GM21381 (cell line): ENCODE measurements at regions not wholly inside any gene's neighbourhood (a gene's known extent, or its start where the extent isn't known, plus 50 kb on each side); places are given as distances from the start of the nearest gene placed in this dataset.
"Not testable (repeated sequence)": the region's sequence is repeated elsewhere in the genome, so short reads cannot be mapped to it uniquely, and the experiment has no call there.

Experiments
- ATAC-seq: cut with Tn5 transposase; IDR thresholded peaks from one replicate; pipeline ENCODE4 v1.9.1; 2021; ENCODE audit warnings: mild to moderate bottlenecking, moderate library complexity; ENCODE audit not compliant: unreplicated experiment

DNA sequence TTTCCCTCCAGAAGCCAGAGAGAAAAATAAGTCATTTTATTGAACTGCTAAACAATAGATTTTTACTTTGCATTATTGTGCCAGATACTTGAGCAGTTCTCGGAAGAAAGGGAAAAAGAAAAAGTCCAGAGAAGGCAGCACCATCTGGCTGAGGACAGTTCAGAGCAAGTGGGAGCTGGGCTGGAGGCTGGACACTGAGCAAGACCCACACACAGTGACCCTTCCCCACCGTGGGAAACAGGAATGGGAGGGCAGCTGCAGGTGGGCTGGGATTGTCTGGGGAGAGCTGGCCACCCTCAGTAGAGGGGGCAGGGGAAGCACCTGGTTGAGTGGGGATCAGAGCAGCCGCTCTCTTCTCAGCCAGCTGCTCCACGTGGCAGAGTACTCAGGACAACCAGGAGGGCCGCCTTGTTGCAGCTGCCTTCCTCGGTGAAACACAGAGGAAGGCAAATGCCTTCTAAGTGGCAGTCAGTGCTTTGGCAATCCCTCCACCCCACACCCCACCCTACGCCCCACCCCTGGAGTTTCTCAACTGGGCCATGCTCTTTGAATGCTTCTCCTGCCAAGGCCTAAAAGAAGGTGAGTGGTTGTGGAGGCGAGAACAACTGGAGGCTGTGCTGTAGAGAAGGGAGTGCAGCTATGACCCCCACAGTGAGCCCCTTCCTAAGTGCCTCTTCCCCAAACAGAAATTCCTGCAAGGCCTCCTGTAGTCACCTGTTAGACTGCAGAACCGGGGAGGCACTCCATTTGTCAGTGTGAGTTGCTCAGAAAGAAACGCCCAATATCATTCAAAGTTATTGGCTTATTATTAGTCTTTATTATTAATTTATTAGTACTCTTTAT, 179.3 kb downstream of the ZIC5 start:
- ATAC-seq: no peak

DNA sequence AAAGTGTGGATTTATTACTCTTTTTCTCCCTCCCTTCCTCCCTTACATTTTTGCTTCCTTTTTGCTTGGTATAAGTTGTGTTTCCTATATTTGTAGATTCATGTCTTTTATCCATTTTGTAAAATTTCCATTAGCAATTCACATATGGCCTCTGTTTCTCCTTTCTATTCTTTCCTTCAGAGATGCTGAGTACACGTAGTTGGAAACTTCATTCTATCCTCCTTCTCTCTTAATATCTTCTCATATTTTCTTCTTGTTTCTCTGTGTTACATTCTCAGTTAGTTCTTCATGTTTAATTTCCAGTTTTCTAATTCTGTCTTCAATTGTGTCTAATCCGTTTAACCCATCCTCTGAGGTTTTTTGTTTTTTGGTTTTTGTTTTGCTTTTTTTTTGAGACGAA, 188.9 kb downstream of the ZIC5 start:
- no peak for ATAC-seq

DNA sequence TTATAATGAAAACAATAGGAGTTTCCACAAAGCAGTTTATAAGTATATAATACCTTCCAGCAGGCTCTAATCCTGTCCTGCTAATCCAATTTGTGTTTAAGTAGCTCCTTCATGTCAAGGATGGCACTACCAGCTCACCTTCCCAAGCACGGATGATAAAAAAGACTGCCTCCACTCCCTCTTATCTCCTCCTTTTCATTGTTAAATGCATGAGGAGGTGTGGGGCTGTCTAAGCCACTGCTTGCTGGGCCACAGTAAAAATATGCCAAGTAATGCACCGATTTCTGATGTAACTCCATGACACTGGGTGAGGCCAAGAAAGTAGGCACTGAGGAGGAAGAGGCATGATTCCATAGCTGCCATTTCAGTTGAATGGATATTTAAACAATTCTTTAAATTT, 193.1 kb downstream of the ZIC5 start:
- no peak for ATAC-seq

DNA sequence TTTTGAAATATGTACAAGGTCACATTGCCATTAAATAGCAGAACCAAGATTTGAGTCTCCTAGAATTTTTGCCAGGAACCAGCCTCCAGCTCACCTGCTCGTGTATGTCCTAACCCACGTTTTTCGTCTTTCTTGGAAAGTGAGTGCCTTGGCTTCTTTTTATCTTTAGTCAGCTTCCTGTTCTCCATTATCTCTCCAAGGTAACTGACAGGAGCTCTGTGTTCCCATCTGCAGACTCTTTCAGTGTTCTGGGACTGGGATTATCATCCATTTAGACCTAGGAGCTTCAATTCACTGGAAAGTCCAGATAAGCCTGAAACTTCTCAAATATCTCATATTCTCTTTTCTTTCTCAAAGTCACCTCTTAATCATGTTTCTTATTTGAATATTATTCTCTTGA, 193.7 kb downstream of the ZIC5 start:
- no peak for ATAC-seq

DNA sequence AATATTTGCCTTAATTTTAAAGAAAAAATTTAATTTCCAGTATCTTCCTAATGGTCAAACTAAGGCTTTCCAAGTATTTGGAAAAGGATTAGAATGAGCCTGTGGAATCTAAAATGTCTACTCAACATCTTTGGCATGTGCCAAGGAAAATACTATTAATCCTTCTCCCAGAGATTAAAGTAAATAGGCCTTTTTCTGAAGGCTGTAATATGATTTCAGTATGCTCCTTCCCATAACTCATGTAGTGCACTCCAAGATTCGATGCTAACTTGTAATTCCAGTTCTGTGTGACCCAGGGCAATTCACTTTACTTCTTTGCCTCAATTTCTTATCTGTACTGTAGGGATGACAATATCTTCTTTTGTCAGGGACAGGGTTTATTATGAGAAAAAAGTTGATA, 196.9 kb downstream of the ZIC5 start:
- no peak for ATAC-seq

DNA sequence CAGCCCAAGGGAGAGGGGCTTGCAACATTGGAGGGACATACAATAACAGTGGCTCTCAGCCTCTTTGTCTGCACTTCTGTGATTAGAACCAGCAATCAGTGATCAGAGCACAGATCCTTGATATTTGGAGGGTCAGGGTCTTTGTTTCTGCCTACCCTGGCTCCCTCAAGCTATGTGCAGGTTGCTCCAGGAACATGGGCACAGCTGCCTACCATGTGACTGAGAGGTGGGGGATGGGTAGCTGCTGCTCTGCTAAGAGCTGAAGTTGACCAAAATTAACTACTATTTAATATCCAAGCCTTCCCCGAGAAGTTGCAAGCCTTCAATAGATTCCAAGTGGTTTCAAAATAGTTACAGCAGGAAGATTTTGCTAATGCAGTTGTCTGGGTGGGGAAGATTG, 202.6 kb downstream of the ZIC5 start:
- ATAC-seq: no peak

DNA sequence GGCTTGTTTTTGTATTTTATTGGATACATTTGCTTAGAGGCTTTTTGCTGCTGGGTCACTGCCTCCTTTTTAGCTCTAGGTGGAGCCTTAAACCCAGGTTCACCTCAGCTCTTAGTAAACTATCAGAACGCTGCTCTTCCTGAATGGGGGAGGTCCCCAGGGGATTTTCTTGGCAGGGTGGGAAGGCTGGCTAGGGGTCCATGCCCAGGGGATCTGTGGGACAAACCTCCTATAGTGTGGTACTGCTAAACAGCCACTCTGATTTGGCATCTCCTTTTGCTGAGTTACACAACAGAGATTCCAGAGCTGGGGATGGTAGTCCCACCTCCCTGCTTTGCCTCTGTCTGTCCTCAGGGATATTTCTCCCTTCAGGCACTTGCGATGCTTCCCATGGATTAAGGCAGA, 204.9 kb downstream of the ZIC5 start:
- ATAC-seq: no peak

DNA sequence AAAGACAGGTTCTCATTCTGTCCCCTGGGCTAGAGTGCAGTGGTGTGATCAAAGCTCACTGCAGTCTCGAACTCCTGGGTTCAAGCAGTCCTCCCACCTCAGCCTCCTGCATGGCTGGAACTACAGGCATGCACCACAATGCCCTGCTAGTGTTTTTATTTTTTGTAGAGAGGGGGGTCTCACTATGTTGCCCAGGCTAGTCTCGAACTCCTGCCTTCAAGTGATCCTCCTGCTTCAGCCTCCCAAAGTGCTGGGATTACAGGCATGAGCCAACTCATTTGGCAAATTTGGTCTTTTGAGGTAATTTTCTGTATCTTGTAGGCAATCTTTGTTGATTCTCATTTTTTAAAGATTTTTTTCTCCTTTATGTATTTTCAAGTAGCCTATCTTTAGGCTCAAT, 205.7 kb downstream of the ZIC5 start:
- no peak for ATAC-seq

DNA sequence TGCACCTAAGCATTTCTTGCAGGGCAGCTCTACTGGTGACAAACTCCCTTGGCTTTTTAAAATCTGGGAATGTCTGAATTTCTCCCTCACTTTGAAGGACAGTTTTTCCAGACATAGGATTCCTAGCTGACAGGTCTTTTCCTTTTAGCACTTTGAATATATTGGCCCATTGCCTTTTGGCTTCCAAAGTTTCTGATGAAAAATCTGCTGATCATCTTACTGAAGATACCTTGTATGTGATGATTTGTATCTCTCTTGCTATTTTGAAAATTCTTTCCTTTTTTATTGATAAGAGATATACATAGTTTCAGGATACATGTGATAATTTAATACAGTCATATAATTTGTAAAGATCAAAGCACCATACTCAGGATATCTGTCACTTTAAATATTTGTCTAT, 211.1 kb downstream of the ZIC5 start:
- no peak for ATAC-seq

DNA sequence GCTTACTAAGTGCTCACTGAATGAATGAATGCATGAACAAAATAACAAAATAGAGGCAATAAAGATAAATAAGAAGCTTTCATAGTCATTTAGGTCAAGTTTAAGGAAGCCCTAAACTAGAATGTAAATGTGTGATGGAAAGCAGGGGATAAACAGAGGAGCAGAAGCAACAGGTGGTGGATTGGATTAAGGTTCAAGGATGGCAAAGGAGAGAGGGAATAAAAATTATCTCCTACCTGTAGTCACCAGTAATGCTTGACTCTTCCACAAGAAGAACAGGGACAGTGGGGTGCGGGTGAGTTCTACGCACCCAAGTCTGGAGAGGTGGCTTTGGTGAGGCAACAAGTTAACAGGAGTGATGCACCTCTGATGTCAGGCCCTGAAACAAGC, 212.4 kb downstream of the ZIC5 start:
- ATAC-seq: no peak

DNA sequence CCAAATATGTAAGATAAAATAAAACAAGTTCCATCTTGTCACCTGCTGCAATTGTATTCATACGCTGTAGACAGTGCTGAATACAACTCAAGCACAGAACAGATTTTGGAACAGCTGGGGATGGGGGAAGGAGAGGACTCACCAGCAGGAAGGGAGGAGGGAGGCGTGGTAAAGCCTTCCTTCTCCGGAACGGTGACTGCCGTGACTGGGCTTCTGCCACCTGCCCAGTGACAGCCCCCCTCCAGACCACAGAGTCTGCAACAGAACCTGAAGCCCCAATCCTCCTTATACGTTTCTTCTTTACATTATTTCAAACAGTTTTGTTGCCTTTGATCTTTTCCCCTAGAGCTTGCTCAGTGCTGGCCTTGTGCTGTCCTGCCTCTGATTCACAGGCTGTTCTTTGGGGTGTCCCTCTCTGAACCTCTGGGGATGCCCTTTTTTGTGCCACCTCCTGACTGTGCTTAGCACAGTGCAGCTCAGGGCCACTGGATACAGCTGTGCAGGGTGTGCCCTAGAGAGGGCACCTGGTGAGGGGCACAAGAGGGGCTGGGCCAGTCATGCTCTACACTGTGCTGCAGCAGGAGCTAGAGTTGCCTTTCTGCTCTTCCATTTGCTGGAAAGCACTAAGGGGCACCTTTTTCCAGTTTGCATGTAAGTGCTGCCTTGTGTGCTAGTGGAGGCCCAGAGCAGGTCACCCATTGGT, 213.0 kb downstream of the ZIC5 start:
- no peak for ATAC-seq

DNA sequence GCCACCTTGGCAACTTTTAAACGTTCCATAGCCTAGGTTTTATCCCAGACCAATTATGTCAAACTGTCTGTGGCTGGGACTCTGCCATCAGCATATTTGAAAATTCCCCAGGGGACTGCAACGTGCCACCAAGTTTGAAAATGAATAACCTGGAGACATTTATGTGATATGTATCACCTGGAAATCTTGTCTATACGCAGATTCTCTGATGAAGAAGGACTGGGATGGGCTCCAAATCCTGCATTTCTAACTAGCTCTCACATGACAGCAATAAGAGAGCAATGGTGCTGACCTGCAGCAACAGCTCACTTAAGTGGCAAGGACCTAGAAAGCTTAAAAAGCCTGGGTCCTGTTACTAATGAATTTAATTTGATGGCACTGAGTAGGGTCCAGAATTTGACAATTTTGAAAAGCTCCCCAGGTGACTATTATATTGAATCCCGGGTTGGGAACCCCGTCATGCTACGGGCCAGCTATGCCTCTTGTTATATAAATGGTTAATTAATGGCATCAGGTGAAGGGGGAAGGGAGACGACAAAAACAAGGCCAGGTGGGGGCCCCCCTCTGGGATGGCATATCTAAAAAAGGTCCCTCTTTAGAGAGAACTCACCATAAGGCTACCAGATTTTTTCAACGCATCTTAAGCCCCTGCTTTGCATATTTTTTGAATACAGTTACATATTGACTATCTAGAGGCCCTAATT, 213.7 kb downstream of the ZIC5 start:
- ATAC-seq: no peak

DNA sequence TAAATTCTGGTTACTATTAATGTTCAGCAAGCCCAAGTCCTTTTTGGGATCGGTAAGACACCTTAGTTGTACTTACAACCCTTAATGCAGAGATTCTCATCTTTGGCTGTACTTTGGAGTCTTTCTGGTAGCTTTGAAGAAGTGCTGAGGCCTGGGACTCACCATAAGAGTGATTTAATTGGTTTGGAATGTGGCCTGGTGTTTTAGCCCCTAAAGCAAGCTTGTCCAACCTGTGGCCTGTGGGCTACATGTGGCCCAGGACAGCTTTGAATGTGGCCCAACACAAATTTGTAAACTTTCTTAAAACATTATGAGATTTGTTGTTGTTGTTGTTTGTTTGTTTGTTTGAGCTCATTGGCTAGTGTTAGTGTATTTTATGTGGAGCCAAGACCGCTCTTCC, 215.3 kb downstream of the ZIC5 start:
- ATAC-seq: no peak

DNA sequence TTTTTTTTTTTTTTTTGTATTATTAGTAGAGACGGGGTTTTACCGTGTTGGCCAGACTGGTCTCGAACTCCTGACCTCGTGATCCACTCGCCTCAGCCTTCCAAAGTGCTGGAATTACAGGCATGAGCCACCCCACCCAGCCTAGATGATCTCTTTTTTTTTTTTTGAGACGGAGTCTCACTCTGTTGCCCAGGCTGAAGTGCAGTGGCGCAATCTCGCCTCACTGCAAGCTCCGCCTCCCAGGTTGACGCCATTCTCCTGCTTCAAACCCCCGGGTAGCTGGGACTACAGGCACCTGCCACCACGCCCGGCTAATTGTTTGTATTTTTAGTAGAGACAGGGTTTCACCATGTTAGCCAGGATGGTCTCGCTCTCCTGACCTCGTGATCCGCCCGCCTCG, 216.8 kb downstream of the ZIC5 start:
- ATAC-seq: not testable (repeated sequence)

DNA sequence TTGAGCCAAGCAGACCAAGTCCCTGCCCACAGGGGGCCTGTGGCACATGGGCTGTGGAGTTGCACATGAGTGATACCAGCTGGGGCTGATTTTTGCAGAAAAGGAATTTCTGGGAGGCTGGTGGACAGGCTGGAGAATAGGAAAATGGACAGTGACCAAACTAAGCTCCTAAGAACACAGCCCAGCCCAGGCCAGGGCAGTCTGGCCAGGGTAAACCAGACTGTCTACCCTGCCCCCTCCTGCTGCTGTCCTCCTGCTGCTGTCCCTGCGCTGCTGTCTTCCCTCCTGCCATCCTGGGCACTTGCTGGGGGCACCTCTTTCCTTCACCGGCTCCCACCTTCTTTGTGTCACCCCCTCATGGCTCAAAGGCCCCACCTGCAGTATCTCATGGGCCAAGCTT, 219.2 kb downstream of the ZIC5 start:
- no peak for ATAC-seq

DNA sequence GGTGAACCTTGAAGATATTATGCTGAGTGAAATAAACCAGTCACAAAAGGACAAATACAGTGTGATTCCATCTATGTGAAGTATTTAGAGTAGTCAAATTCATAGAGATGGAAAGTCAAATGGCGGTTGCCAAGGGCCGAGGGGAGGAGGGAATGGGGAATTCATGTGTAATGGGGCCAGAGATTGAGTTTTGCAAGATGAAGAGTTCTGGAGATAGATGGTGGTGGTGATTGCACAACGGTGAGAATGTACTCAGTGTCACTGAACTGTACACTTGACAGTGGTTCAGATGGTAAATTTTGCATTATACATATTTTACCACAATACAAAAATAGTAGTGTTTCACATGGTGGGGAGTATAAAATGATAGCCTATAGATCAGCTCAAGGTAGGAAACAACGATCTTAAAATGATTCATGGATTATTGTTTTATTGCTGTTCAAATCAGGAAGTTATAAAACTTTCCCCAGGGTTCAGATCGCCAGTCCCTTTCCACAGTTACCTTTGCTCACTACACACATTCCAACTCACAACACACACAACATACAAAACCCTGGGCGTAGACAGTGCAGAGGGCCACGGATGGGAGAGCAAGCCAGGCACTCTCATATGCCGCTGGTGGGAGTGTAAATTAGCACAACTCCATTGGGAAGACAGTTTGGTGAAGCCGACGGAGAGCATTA, 219.9 kb downstream of the ZIC5 start:
- ATAC-seq: no peak

DNA sequence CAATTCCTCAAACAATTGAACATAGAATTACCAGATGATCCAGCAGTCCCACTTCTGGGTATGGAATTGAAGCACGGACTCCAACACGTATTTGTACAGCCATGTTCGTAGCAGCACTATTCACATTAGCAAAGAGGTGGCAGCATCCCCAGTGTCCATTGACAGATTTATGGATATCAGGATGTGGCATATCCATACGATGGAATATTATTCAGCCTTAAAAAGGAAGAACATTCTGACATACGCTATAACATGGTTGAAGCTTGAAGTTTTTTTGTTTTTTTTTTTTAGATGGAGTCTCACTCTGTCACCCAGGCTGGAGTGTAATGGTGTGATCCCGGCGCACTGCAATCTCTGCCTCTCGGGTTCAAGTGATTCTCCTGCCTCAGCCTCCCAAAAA, 220.6 kb downstream of the ZIC5 start:
- ATAC-seq: no peak

DNA sequence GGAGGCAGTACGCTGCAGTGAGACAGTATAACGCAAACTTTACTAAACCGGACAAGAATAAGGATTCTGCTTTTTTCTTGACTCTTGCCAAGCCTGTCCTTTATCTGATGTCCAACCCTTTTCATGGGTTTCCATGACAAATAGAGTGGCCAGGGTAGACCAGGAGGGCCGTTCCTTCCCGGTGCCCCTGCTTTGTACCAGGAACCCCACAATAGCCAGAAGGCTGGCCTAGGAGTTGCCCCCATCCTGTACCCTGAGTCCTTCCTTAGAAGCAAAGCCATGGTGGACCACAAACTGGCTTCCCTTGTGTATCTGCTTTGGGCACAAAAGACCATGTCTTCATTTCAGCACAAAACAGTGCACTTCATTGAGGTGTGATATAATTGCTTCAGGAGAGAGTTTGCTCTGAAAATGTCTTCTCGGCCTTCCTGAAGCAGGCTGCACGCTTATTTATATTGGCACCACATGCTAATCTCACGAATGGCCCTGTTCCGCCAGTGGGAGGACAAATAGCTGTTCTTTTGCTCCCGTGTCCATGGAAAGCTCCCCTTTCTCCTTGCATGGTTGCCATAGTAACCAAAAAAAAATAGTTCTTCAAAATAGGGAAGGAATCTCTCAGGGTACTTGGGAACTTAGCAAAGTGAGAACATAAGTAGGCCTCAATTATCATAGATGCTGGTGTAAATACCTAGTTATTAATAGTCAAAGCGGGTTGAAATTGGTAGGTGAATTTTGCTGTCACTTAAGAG, 222.1 kb downstream of the ZIC5 start:
- ATAC-seq: no peak

DNA sequence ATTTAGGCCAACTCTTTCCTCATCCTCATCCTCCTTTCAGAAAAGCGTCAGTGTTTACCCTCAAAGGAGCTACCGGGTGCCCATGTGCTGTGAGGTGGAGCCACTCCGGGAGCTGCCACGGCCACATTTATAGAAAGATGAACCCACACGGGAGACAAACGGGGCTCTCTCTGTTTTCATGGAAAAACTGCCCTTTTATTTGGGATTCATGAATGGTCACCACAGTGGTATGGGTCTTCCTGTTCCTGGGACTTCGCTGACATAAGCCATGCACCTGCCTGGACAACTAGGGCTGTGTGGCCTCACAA, 224.2 kb downstream of the ZIC5 start:
- ATAC-seq: no peak

DNA sequence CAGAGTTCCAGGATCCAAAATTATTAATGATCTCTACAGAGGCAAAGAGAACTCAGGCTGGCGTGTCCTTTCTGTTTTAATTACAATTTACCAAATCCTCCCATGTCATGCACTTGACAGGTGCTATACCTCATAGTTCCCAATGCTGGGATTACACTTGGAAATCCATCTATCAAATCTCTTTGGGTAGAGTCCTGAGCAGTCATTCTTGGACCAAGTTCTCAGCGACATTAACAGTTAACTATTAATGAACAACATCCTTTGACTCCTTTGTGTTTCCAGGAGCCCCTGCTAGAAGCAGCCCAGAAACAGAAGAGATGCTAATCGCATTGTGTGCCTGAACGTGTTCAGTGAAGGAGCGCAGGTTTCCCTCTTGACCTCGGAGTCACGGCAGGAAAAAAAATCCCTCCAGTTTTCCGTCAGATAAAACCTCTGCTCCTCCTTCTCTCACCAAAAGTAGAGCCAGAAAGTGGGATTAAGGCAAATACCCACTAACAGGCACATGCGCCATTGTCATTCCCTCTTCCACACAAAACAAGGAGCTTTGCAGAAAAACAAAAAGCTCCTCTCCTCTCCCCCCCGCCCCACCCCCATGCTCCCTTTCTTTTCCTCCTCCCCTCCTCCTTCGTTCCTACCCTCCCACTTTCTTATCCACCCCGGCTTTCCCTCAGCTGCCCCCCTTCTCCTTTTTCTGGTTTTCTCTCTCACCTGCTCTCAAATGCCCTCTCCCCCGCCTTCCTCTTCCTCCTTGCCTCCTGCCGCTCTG, 224.7 kb downstream of the ZIC5 start:
- ATAC-seq: no peak
